ENCODE measurements at regions not wholly inside any gene's neighbourhood (a gene's known extent, or its start where the extent isn't known, plus 50 kb on each side); places are given as distances from the start of the nearest gene placed in this dataset.

DNA sequence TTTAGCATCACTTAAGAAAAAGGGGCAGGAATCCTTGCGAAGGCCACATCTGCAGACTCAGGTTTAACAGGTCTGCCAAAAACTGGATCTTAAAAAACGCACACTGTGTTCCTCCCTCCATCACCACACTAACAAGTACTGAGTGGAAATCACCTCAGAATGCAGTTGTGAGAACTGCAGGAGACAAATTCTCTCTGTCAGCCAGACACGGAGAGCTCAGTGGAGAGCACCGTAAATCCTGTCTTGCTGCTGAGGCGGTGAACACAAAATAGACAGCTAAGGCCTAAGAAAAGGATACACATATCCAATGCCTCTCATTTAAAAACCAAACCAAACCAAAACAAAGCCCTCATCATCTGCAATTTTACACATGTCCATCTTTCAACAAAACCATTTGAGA is 1287.6 kb downstream of the EFNB2 start:
- Histone ChIP-seq H4K20me1 (ENCODE audit: insufficient read depth, low read length) (no peaks in the 10 kb centered on the region), H3K4me3 (ENCODE audit: low read depth, low read length, poor library complexity, severe bottlenecking) (no peak overlapping the region), H3K9me3 (ENCODE audit: low read length) (no peaks in the 10 kb centered on the region), H3K27me3 (ENCODE audit: insufficient read depth, low read length) (no peaks in the 10 kb centered on the region), H3K9ac (ENCODE audit: low read length) (no peak overlapping the region), H3K36me3 (ENCODE audit: insufficient read depth, low read length) (no peaks in the 10 kb centered on the region), H3K27ac (ENCODE audit: low read depth, low read length, poor library complexity, severe bottlenecking) (no peak overlapping the region), H3K4me2 (ENCODE audit: low read length) (no peak overlapping the region), H2AFZ (ENCODE audit: low read length) (no peak overlapping the region), H3K9me2 (ENCODE audit: low read depth, low read length) (no peaks in the 10 kb centered on the region), H3F3A (ENCODE audit: insufficient read depth, low read length) (no peaks in the 10 kb centered on the region), H3K4me1 (ENCODE audit: insufficient read depth, low read length, severe bottlenecking) (no peaks in the 10 kb centered on the region), H3K79me2 (ENCODE audit: insufficient read depth, low read length) (no peaks in the 10 kb centered on the region)
- no peak for TF ChIP-seq EZH2 (IDR thresholded peaks at IDR 0.05; ENCODE audit: borderline replicate concordance, low read length)
- TF ChIP-seq, protein P1, sequence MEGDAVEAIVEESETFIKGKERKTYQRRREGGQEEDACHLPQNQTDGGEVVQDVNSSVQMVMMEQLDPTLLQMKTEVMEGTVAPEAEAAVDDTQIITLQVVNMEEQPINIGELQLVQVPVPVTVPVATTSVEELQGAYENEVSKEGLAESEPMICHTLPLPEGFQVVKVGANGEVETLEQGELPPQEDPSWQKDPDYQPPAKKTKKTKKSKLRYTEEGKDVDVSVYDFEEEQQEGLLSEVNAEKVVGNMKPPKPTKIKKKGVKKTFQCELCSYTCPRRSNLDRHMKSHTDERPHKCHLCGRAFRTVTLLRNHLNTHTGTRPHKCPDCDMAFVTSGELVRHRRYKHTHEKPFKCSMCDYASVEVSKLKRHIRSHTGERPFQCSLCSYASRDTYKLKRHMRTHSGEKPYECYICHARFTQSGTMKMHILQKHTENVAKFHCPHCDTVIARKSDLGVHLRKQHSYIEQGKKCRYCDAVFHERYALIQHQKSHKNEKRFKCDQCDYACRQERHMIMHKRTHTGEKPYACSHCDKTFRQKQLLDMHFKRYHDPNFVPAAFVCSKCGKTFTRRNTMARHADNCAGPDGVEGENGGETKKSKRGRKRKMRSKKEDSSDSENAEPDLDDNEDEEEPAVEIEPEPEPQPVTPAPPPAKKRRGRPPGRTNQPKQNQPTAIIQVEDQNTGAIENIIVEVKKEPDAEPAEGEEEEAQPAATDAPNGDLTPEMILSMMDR (IDR thresholded peaks at IDR 0.05; ENCODE audit: low read length): no peak

DNA sequence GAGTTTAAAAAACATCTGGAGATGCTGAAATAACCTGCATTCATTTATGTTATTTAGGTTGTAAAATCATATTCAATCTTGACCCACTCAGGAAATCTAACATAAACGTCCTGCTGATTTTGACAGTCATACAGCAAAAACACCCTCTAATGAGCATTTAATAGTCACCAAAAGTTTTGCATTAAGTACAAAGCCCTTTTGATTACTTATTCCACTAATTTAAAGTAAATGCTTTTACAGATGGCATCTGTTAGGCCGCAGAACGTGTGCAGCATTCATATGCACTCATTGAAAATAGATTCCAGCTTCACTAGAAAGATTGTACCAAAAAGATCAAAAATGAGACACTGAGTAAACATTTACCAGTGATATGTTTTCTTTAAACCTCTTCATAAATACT is 1295.1 kb downstream of the EFNB2 start:
- H3K36me3 ChIP-seq (ENCODE audit: insufficient read depth, low read length): no peaks in the 10 kb centered on the region
- no peak for TF ChIP-seq EZH2 (IDR thresholded peaks at IDR 0.05; ENCODE audit: borderline replicate concordance, low read length)
- TF ChIP-seq, protein P1 (IDR thresholded peaks at IDR 0.05; ENCODE audit: low read length): no peak
- H3K27ac ChIP-seq (ENCODE audit: low read depth, low read length, poor library complexity, severe bottlenecking): no peak overlapping the region
- H3K27me3 ChIP-seq (ENCODE audit: insufficient read depth, low read length): no peaks in the 10 kb centered on the region
- no peaks in the 10 kb centered on the region for H3F3A ChIP-seq (ENCODE audit: insufficient read depth, low read length)
- H3K4me2 ChIP-seq (ENCODE audit: low read length): no peak overlapping the region
- no peaks in the 10 kb centered on the region for H4K20me1 ChIP-seq (ENCODE audit: insufficient read depth, low read length)
- no peak overlapping the region for H3K4me3 ChIP-seq (ENCODE audit: low read depth, low read length, poor library complexity, severe bottlenecking)
- H2AFZ ChIP-seq (ENCODE audit: low read length): no peak overlapping the region
- H3K9me2 ChIP-seq (ENCODE audit: low read depth, low read length): no peaks in the 10 kb centered on the region
- H3K79me2 ChIP-seq (ENCODE audit: insufficient read depth, low read length): no peaks in the 10 kb centered on the region
- no peaks in the 10 kb centered on the region for H3K9me3 ChIP-seq (ENCODE audit: low read length)
- no peaks in the 10 kb centered on the region for H3K4me1 ChIP-seq (ENCODE audit: insufficient read depth, low read length, severe bottlenecking)
- no peak overlapping the region for H3K9ac ChIP-seq (ENCODE audit: low read length)

DNA sequence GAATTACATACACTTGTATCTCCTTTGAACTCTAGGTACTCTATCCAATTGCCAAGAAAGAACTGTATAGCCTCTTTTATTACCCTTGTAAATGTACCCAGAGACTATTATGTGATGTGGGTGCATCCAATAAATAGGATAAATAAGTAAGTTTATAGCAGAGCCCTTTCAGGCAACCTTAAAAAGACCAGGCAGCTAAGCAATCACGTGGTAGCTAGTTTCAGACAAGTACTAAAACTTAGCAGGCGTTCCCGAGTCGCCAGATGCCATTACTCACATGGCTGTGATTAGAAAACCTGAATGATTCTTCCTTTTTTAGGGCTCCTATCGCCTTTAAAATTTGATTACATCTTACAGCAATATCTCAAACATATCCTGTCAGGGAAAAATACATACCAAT is 1303.0 kb downstream of the EFNB2 start:
- Histone ChIP-seq H4K20me1 (ENCODE audit: insufficient read depth, low read length) (no peaks in the 10 kb centered on the region), H3K4me3 (ENCODE audit: low read depth, low read length, poor library complexity, severe bottlenecking) (no peak overlapping the region), H3K9me3 (ENCODE audit: low read length) (no peaks in the 10 kb centered on the region; the same call in 1 of the 2 replicates), H3K27me3 (ENCODE audit: insufficient read depth, low read length) (no peaks in the 10 kb centered on the region), H3K4me2 (ENCODE audit: low read length) (no peak overlapping the region), H3K27ac (ENCODE audit: low read depth, low read length, poor library complexity, severe bottlenecking) (no peak overlapping the region), H3K36me3 (ENCODE audit: insufficient read depth, low read length) (no peaks in the 10 kb centered on the region), H3K4me1 (ENCODE audit: insufficient read depth, low read length, severe bottlenecking) (no peaks in the 10 kb centered on the region), H3K79me2 (ENCODE audit: insufficient read depth, low read length) (no peaks in the 10 kb centered on the region), H2AFZ (ENCODE audit: low read length) (no peak overlapping the region), H3K9ac (ENCODE audit: low read length) (no peak overlapping the region), H3F3A (ENCODE audit: insufficient read depth, low read length) (no peaks in the 10 kb centered on the region), H3K9me2 (ENCODE audit: low read depth, low read length) (no peaks in the 10 kb centered on the region; the same call in 1 of the 2 replicates)
- TF ChIP-seq, protein P1 (IDR thresholded peaks at IDR 0.05; ENCODE audit: low read length): no peak
- no peak for TF ChIP-seq EZH2 (IDR thresholded peaks at IDR 0.05; ENCODE audit: borderline replicate concordance, low read length)
